ENCODE measurements at regions not wholly inside any gene's neighbourhood (a gene's known extent, or its start where the extent isn't known, plus 50 kb on each side); places are given as distances from the start of the nearest gene placed in this dataset.

GRCh38 chr2:18664421-18664820, 75.1 kb upstream of the NT5C1B start:
- no peak for TF ChIP-seq CTCF (IDR thresholded peaks at IDR 0.05)
- no peak for TF ChIP-seq POLR2A (IDR thresholded peaks at IDR 0.05)

Data from gastroesophageal sphincter (tissue), 3 donors.